Stimulated activated CD8-positive, alpha-beta memory T cell treated with anti-CD3 and anti-CD28 coated beads, Interleukin-15, amount 100 ng/mL, for 1 hour (primary cell): ENCODE measurements at regions not wholly inside any gene's neighbourhood (a gene's known extent, or its start where the extent isn't known, plus 50 kb on each side); places are given as distances from the start of the nearest gene placed in this dataset.

Experiments used
- DNase-seq: peaks from one replicate; pipeline ENCODE4 v3.0.0-alpha.2; 2020; ENCODE audit warnings: low read depth

DNA sequence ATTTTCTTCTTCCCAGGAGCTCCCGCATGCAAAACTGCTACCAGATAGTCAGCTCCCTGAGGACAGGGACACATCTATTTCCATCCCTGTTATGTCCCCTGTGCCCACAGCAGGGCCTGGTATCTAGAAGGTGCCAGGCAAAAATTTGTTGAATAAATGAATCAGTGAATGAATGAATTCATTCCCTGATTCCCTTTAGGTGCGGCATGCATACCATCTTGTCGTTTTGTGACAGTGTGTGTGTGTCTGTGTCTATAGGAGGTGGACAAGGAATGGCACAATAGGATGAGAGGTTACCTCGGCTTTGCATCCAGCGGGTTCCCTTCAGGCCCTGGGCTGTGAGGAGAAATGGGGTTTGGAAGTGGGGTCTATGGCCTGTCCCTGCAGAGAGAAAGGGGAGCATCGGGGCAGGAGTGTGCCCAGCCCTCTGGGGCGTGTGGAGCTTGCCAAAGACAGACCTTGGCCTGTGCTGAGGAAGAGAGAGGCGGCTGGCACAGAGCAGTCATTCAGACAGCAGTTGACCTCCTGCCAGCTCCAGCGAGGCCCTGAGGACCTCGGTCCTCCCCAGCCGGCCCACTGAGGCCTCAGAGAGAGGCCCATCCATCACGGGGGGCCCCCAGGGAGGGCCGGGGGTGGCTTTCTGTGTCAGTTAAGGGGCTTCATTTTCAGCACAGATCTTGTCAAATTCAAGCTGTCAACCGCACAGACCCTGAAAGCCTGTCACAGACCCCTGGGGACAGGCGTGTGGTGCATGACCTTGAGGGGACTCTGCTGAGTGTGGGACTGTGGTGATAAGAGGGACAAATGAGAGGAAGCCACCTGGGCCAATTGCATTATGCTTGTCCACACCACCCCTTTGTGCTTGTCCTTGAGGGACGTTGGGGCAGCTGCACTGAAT, 125.9 kb upstream of the CXCR4 start:
- no peak for DNase-seq

DNA sequence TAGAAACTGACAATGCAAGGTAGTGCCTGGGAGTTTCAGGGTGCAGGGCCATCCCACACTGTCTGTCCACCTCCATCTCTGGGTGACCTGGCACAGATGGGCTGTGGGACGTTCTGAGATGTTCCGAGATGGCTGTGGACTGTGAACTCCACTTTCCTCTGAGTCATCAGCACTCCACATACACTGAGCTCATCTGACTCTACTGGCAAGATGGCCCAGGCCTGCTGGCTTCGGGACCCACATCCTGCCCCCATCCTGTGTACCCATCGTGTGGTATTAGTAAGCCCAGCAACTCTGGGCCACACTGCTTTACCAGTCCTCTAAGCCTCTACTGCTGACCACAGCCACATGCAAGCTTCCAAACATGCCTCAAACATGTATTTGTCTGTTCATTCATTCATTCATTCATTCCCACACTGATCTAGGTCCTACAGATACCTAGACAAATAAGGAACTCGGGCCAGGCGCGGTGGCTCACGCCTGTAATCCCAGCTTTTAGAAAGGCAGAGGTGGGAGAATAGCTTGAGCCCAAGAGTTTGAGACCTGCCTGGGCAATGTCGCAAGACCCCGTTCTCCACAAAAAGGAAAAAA, 124.8 kb upstream of the CXCR4 start:
- DNase-seq, result no peak

GRCh38 chr2:136242100-136242499, 124.2 kb upstream of the CXCR4 start:
- no peak for DNase-seq

DNA sequence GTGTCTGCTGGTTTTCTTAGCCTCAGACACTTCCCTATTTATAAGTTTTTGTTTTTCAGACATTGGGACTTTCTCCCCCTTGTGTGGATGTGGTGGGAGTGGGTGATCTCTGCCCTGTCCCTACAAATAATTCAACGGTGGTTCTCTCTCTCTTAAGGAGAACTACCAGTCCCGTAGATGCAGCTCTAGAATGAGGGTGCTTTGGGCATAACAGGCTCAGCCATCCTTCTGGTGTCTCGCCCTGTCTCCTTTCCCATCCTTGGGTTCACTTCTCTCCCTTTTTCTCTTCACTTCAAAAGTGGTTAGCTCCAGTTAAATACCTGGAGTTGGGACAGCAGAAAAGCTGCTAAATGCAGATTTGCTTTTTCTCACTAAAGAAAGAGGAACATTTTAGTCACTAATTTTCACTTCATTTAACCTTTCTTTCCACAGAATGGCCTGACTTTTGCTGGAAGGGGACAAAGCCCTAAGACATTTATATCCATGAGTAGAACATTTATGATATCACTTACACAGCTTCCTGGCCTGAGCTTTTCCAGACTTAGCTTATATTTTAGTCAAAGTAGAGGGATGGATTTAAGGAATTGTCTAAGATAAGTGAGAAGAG, 121.2 kb upstream of the CXCR4 start:
- no peak for DNase-seq

DNA sequence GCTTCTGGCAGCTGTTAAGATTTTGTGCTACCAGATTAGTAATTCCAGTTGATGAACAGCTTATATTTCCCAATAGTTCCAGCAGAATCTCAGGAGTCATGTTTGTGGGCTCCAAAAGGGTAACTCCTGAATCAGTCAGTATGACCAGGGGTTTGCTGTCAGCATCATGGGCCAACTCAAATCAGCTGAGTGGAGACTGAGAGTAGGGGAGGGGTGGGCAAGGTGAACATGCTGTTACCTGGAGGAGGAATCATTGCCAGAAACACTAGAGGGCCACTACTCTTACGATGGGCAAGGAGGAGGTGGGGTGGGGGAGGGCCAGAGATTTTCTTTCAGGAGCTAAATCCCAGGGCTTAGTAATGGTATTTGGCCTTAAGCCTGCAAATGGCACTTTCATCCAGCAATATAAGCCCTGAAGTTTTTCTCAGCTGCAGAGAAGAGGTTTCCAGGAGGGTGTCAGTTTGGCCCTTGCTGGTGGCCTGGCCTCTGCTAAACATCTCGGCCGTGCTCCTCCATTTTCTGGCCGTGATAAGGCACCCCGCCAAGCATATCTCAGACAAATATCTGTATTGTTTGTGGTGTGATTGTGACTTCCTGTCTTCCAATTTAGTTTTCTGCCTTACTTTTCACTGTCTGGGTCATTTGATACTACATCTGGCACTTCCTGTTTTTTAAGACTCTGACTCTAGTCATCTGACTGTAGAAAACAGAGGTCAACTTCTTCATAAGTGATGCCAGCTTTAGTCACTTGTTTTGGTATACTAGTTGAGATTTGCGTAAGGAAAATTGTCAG, 120.5 kb upstream of the CXCR4 start:
- no peak for DNase-seq

DNA sequence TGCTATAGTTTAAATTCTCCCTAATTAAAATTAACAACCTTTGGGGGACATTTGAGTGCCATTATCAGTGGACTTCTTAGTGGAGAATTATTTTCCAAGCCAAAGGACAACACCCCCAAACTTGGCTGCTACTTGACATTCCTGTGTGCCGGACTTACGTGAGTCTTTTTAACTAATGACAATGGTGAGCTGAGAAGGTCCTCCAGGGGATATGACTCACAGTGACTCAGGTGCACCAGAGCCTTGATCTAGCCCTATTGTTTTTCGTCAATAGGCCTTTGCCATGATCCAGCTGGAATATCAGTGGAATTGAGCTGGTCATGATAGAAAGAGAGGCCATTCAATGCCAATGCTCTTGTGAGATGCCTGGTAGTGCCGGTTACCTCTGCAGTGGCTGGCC, 118.1 kb upstream of the CXCR4 start:
- no peak for DNase-seq

- no peak for DNase-seq
Measured at GRCh38 chr2:136235546-136235945, 117.6 kb upstream of the CXCR4 start.

- no peak for DNase-seq
Measured at GRCh38 chr2:136234261-136234660, 116.3 kb upstream of the CXCR4 start.

GRCh38 chr2:136233298-136233697, 115.3 kb upstream of the CXCR4 start:
- DNase-seq, result no peak

GRCh38 chr2:136232456-136233172, 114.7 kb upstream of the CXCR4 start:
- no peak for DNase-seq

- DNase-seq, result no peak
Measured at GRCh38 chr2:136230464-136230863, 112.5 kb upstream of the CXCR4 start.

GRCh38 chr2:136226903-136227302, 109.0 kb upstream of the CXCR4 start:
- no peak for DNase-seq

- peak; percentile 18 for DNase-seq
Measured at GRCh38 chr2:136225950-136226835, 108.2 kb upstream of the CXCR4 start.

DNA sequence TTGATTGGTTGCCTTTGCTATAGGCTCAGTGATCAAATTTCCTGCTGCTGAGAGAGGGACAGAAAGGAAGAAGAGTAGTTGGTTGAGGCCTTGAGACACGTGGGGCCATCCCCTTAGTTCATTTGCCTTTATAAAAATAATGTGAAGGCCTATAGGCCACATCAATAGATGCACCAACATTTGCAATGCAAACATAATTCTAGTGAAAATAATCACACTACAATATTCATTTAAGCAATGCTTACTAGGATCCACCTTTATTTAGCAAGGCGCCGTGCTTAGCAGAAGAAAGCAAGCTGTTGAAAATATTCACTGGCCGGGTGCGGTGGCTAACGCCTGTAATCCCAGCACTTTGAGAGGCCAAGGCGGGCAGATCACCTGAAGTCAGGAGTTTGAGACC, 105.3 kb upstream of the CXCR4 start:
- DNase-seq, result no peak

- no peak for DNase-seq
Measured at GRCh38 chr2:136222862-136223261, 104.9 kb upstream of the CXCR4 start.

- no peak for DNase-seq
Measured at GRCh38 chr2:136221026-136221425, 103.1 kb upstream of the CXCR4 start.

- DNase-seq, result no peak
Measured at GRCh38 chr2:136219963-136220362, 102.0 kb upstream of the CXCR4 start.

DNA sequence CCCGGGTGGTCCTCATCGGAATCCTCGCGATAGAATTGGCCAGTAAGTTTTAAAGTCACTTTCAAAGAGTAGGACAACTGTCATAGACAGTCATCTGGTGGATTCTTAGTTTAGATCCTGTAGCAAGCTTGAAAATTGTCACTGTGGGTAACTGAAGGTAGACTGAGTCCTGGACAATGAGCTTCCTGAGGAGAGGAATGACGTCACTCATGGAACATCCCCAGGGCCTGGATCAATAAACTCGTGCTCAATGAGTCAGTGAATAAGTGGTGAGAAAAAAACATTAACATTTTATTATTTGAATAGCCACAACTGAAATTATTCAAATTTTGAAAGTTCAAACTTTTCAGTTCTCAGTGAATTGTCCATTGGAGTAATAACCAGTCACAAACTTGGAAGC, 101.4 kb upstream of the CXCR4 start:
- no peak for DNase-seq

- no peak for DNase-seq
Measured at GRCh38 chr2:136217996-136218395, 100.0 kb upstream of the CXCR4 start.

GRCh38 chr2:136215908-136216472, 98.0 kb upstream of the CXCR4 start:
- DNase-seq, result no peak
